Astrocyte of the spinal cord (primary cell): ENCODE measurements at regions not wholly inside any gene's neighbourhood (a gene's known extent, or its start where the extent isn't known, plus 50 kb on each side); places are given as distances from the start of the nearest gene placed in this dataset.

Source experiments
- DNase-seq: peaks from one replicate; pipeline ENCODE4 v3.0.0; 2011; ENCODE audit warnings: low read depth, low spot score
- H3K4me3 ChIP-seq: 2 replicates; pipeline ENCODE4 v1.5.1; 2011; ENCODE audit warnings: low read depth, mild to moderate bottlenecking, low read length, moderate library complexity
- in situ Hi-C: cut with HindIII; loops from 2 replicates; pipeline ENCODE4 v1.10.0; 2017; ENCODE audit warnings: low sequenced_read_pairs
- TF ChIP-seq, protein P1 (sequence below): IDR thresholded peaks from 2 replicates; pipeline ENCODE4 v1.5.1; 2012; ENCODE audit warnings: low read depth, mild to moderate bottlenecking, low read length, inconsistent platforms

DNA sequence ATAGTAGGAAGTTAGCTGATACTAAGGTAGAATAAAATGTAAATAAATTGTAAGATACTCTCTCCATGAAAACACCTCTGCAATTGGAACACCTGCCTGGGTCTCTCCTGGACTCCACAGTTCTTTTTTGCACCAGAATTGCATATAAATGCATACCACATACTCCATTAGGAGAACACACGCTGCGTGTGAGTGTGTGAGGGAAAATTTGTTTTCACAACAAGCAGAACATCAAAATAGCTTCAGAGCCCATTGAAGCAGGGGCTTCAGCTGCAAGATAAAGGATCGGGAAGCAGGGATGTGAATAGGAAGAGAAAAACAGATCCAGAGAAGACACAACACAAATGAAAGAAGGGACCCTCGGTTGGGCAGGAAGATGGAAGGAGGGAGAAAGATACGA, 389.8 kb upstream of the BRINP1 start:
- DNase-seq: no peak
- TF ChIP-seq, protein P1, sequence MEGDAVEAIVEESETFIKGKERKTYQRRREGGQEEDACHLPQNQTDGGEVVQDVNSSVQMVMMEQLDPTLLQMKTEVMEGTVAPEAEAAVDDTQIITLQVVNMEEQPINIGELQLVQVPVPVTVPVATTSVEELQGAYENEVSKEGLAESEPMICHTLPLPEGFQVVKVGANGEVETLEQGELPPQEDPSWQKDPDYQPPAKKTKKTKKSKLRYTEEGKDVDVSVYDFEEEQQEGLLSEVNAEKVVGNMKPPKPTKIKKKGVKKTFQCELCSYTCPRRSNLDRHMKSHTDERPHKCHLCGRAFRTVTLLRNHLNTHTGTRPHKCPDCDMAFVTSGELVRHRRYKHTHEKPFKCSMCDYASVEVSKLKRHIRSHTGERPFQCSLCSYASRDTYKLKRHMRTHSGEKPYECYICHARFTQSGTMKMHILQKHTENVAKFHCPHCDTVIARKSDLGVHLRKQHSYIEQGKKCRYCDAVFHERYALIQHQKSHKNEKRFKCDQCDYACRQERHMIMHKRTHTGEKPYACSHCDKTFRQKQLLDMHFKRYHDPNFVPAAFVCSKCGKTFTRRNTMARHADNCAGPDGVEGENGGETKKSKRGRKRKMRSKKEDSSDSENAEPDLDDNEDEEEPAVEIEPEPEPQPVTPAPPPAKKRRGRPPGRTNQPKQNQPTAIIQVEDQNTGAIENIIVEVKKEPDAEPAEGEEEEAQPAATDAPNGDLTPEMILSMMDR: no peak
- in situ Hi-C loops: no loop called here

DNA sequence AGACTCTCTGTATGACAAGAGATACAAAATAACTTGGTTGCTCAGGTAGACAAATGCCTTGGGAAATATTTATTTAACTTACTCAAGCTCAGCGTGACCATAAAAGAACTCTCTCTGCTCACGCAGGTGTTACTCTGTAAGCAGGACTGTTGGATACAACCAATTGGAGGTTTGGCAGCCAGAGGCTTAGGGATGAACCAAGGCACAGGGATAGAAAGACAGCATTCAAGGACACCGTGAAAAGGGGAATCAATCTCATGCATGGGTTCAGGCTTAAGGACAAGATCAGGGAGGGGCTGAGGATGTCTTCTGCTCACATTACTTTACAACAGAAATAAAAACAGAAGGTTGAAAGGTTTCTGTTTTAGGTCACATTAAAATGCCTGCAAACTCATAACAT, 389.0 kb upstream of the BRINP1 start:
- no peak overlapping the region for H3K4me3 ChIP-seq
- DNase-seq: no peak
- TF ChIP-seq, protein P1: no peak
- in situ Hi-C loops: no loop called here

More for the DNA sequence above, 389.8 kb upstream of the BRINP1 start:
- no peak overlapping the region for H3K4me3 ChIP-seq

DNA sequence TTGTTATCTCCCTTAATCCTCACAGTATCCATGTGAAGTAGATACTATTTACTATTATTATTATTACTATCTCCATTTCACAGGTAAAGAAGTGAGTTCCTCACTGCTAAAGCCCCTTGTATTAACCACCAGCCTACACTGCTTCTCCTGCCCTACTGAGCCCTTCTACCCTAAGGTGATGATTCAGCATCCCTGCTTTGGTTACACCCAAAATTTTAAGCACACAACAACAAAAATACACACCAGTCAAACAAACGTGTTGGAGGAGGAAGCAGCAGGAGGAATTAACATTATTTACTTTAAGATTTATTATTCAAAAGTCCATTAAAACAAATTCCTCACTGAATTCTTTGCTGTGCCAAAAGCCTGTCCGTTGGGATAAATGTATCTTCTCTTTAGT, 370.2 kb upstream of the BRINP1 start:
- in situ Hi-C loops: no loop called here
- DNase-seq: no peak
- TF ChIP-seq, protein P1: no peak
- H3K4me3 ChIP-seq: no peak overlapping the region

DNA sequence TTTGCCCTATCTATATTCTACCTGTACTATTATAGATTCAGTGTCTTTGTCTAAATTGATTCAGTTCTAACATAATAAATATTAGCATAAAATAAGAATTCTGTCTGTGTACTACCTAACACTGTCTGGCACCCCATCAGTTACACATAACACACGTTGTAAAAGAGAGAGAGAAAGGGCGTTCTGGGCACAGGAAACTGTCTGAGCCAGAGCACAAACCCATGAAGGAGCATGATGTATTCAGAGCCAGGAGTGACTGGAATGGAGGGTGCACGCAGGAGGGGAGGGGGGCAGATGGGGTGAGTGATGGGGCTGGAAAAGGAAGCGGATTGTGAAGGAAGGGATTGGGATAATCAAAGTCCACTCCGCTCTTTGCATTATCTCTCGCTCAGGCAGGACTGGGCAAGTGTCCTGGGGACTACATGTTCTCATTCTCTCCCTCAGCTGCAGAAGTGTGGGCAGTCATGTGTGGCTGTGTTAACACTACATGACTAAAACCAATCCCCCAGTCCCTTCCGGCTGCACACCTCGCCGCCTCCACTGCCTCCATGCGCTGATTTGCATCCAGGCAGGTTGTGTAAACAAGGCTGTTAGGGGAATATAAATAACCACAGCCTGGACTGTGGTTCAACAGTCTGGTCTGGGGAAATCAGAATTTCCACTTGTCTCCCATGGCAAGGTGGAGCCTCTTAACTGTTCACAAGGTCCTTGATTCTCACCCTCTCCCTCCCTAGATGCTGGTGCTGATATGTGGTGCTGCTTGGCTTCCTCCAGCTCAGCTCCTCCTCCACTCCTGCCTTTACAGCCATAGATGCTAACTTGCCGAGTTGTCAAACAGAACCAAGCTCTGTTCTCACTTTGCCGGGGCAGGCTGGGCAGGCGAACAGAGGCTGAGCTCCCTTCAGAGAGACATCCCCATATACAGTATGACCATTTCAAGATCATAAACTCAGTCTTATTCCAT, 367.5 kb upstream of the BRINP1 start:
- TF ChIP-seq, protein P1: no peak
- in situ Hi-C loops: no loop called here
- no peak overlapping the region for H3K4me3 ChIP-seq
- DNase-seq: no peak

DNA sequence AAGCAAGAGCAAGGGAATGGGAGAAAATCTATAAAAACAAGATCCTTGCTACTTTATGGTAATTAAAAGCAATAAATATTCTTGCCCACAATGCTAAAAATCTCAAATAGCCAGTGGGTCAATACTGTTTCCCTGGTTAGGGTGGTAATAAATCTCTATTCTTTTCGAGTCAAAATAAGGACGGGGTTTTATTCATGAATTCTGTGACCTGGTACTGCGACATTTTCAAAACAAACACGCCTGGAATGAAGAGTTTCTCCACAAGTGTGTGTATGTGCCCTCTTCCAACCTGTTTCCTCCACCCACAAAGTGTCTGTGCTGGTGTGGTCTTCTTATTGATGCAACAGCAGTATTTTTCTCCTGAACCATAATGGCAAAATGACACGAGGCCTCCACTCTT, 358.8 kb upstream of the BRINP1 start:
- in situ Hi-C loops: no loop called here
- no peak for DNase-seq
- TF ChIP-seq, protein P1: no peak
- no peak overlapping the region for H3K4me3 ChIP-seq

DNA sequence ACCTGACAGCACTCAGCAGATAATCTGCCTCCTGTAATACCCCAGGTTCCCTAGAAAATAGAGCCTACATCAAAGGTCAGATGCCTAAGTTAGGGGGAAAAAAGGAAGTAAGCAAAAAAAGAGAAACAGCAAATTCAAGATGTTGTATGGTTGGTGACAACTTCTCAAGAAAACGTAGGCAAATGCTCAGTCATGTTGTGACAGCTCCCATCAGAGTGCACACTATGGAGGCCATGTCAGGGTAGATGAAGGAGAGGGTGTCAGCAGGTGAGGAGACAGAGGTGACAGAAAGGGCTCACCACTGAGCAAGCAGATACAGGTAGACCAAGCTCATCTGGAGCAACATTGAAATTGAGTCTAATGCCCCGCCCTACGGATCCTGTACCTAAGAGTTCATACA, 356.8 kb upstream of the BRINP1 start:
- TF ChIP-seq, protein P1: no peak
- no peak overlapping the region for H3K4me3 ChIP-seq
- in situ Hi-C loops: no loop called here
- no peak for DNase-seq
